SIG-M5 treated with dmso at 0.1 percent for 504 hours (cell line): ENCODE measurements at regions not wholly inside any gene's neighbourhood (a gene's known extent, or its start where the extent isn't known, plus 50 kb on each side); places are given as distances from the start of the nearest gene placed in this dataset.
"Not testable (repeated sequence)": the region's sequence is repeated elsewhere in the genome, so short reads cannot be mapped to it uniquely, and the experiment has no call there.

Experiments
- DNase-seq: peaks from one replicate; lab custom pipeline; 2025; ENCODE audit not compliant: unreplicated experiment; lab: John Stamatoyannopoulos, UW

GRCh38 chr11:82536706-82537105 is 197.0 kb downstream of the FAM181B start:
- no peak for DNase-seq

GRCh38 chr11:82533628-82534327 is 199.9 kb downstream of the FAM181B start:
- no peak for DNase-seq

- no peak for DNase-seq
Measured at GRCh38 chr11:82529936-82530335, 203.7 kb downstream of the FAM181B start.

- DNase-seq = no peak
Measured at GRCh38 chr11:82527081-82527584, 206.5 kb downstream of the FAM181B start.

- DNase-seq = no peak
Measured at GRCh38 chr11:82523141-82523540, 210.5 kb downstream of the FAM181B start.

GRCh38 chr11:82521427-82521826 is 212.2 kb downstream of the FAM181B start:
- DNase-seq = no peak

- no peak for DNase-seq
Measured at GRCh38 chr11:82507288-82507687, 226.4 kb downstream of the FAM181B start.

GRCh38 chr11:82505379-82505778 is 228.3 kb downstream of the FAM181B start:
- DNase-seq = no peak

- DNase-seq = not testable (repeated sequence)
Measured at GRCh38 chr11:82501174-82501573, 232.5 kb downstream of the FAM181B start.

GRCh38 chr11:82494988-82495432 is 238.7 kb downstream of the FAM181B start:
- DNase-seq = peak; percentile 24

GRCh38 chr11:82474876-82475275 is 258.8 kb downstream of the FAM181B start:
- no peak for DNase-seq

GRCh38 chr11:82465481-82465880 is 268.2 kb downstream of the FAM181B start:
- no peak for DNase-seq

GRCh38 chr11:82462608-82463242 is 270.9 kb downstream of the FAM181B start:
- no peak for DNase-seq

GRCh38 chr11:82458761-82459160 is 274.9 kb downstream of the FAM181B start:
- DNase-seq = no peak

- no peak for DNase-seq
Measured at GRCh38 chr11:82458147-82458546, 275.5 kb downstream of the FAM181B start.

- DNase-seq = no peak
Measured at GRCh38 chr11:82450996-82451395, 282.7 kb downstream of the FAM181B start.

GRCh38 chr11:82406611-82407010 is 327.1 kb downstream of the FAM181B start:
- no peak for DNase-seq

GRCh38 chr11:82405421-82405820 is 328.2 kb downstream of the FAM181B start:
- no peak for DNase-seq

- DNase-seq = no peak
Measured at GRCh38 chr11:82404981-82405380, 328.7 kb downstream of the FAM181B start.

GRCh38 chr11:82403640-82404305 is 329.9 kb downstream of the FAM181B start:
- DNase-seq = no peak

- no peak for DNase-seq
Measured at GRCh38 chr11:82398300-82398815, 335.3 kb downstream of the FAM181B start.

- DNase-seq = not testable (repeated sequence)
Measured at GRCh38 chr11:82396639-82397038, 337.0 kb downstream of the FAM181B start.
